Natural killer cell (primary cell): ENCODE measurements at regions not wholly inside any gene's neighbourhood (a gene's known extent, or its start where the extent isn't known, plus 50 kb on each side); places are given as distances from the start of the nearest gene placed in this dataset.

Source experiments
- ATAC-seq, 3 donors: fragments of 150-1000 bp in 2 of 3; fragments of 200-7000 bp in 1 of 3; cut with Tn5 transposase; 1 replicate in 1 of 3; 2 replicates in 2 of 3; pipeline ENCODE4 v1.10.0; 2021; ENCODE audit warnings: mild to moderate bottlenecking in 2 of 3, moderate library complexity in 2 of 3
- DNase-seq, 2 donors: peaks; one replicate each; pipeline versions ENCODE4 v3.0.0 to v3.0.0-alpha.2; 2013 to 2021; ENCODE audit warnings: mixed read lengths in 1 of 2
- H3K27ac ChIP-seq: one replicate; pipeline ENCODE4 v1.5.1; 2013; ENCODE audit warnings: mild to moderate bottlenecking, low read length
- H3K27me3 ChIP-seq: one replicate; pipeline ENCODE4 v1.6.1; 2013; ENCODE audit warnings: low read length; ENCODE audit not compliant: control insufficient read depth, insufficient read depth
- H3K36me3 ChIP-seq: one replicate; pipeline ENCODE4 v1.6.1; 2013; ENCODE audit warnings: low read length; ENCODE audit not compliant: control insufficient read depth, insufficient read depth
- H3K4me1 ChIP-seq: one replicate; pipeline ENCODE4 v1.6.1; 2013; ENCODE audit warnings: low read length; ENCODE audit not compliant: control insufficient read depth, insufficient read depth
- H3K4me3 ChIP-seq: one replicate; pipeline ENCODE4 v1.5.1; 2013; ENCODE audit warnings: low read length
- H3K9me3 ChIP-seq: one replicate; pipeline ENCODE4 v1.6.1; 2013; ENCODE audit warnings: low read length; ENCODE audit not compliant: control insufficient read depth, insufficient read depth
- H3K27ac Mint-ChIP-seq, 2 donors: one replicate each; pipeline ENCODE4 v1.8.0; 2022; ENCODE audit warnings: mild to moderate bottlenecking in 2 of 2, mixed read lengths in 2 of 2, moderate library complexity in 1 of 2
- H3K27me3 Mint-ChIP-seq, 2 donors: one replicate each; pipeline ENCODE4 v1.8.0; 2022; ENCODE audit warnings: low read depth in 2 of 2, mixed read lengths in 2 of 2
- H3K36me3 Mint-ChIP-seq: one replicate; pipeline ENCODE4 v1.8.0; 2022; ENCODE audit warnings: mixed read lengths
- H3K4me1 Mint-ChIP-seq, 2 donors: one replicate each; pipeline ENCODE4 v1.8.0; 2022; ENCODE audit warnings: mixed read lengths in 2 of 2
- H3K4me3 Mint-ChIP-seq: one replicate; pipeline ENCODE4 v1.8.0; 2022; ENCODE audit warnings: mild to moderate bottlenecking, moderate library complexity, mixed read lengths
- H3K9me3 Mint-ChIP-seq, 2 donors: one replicate each; pipeline ENCODE4 v1.8.0; 2022; ENCODE audit warnings: mixed read lengths in 2 of 2
- WGBS: methylation state at CpG from one replicate; pipeline ENCODE4 v1.1.7; 2013; ENCODE audit warnings: missing lambda C conversion rate; ENCODE audit not compliant: insufficient coverage; 5-methylcytosine and 5-hydroxymethylcytosine counted together
- intact Hi-C: fragments of 100-400 bp; cut with micrococcal nuclease; formaldehyde crosslinking; loops from one replicate; pipeline ENCODE4 v1.14.2; 2022
- TF ChIP-seq, protein P1 (sequence below): fragments of 200-600 bp; IDR thresholded peaks from one replicate; pipeline ENCODE4 v1.8.0; 2022; ENCODE audit warnings: antibody characterized with exemption

GRCh38 chr18:46400449-46400848 is 256.6 kb downstream of the LOXHD1 start:
- ATAC-seq: no peak
- no peak for DNase-seq
- peaks cover 9 to 10% of the 10 kb centered on the region in 2 donors for H3K9me3 Mint-ChIP-seq
- Histone ChIP-seq H3K9me3 (peaks cover 17% of the 10 kb centered on the region), H3K4me3 (no peak overlapping the region), H3K27ac (no peak overlapping the region), H3K36me3 (no peaks in the 10 kb centered on the region), H3K27me3 (no peaks in the 10 kb centered on the region), H3K4me1 (peaks cover 75% of the 10 kb centered on the region)
- H3K36me3 Mint-ChIP-seq: no peaks in the 10 kb centered on the region
- TF ChIP-seq, protein P1, sequence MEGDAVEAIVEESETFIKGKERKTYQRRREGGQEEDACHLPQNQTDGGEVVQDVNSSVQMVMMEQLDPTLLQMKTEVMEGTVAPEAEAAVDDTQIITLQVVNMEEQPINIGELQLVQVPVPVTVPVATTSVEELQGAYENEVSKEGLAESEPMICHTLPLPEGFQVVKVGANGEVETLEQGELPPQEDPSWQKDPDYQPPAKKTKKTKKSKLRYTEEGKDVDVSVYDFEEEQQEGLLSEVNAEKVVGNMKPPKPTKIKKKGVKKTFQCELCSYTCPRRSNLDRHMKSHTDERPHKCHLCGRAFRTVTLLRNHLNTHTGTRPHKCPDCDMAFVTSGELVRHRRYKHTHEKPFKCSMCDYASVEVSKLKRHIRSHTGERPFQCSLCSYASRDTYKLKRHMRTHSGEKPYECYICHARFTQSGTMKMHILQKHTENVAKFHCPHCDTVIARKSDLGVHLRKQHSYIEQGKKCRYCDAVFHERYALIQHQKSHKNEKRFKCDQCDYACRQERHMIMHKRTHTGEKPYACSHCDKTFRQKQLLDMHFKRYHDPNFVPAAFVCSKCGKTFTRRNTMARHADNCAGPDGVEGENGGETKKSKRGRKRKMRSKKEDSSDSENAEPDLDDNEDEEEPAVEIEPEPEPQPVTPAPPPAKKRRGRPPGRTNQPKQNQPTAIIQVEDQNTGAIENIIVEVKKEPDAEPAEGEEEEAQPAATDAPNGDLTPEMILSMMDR: no peak
- no peak overlapping the region for H3K4me3 Mint-ChIP-seq
- H3K27ac Mint-ChIP-seq: peak overlapping the region; percentile 83 to 95
- no peaks in the 10 kb centered on the region for H3K27me3 Mint-ChIP-seq
- 55% methylated on average over 8 of the region's 8 CpGs for WGBS
- peaks cover 96 to 99% of the 10 kb centered on the region in 2 donors for H3K4me1 Mint-ChIP-seq
- intact Hi-C loops: no loop called here

DNA sequence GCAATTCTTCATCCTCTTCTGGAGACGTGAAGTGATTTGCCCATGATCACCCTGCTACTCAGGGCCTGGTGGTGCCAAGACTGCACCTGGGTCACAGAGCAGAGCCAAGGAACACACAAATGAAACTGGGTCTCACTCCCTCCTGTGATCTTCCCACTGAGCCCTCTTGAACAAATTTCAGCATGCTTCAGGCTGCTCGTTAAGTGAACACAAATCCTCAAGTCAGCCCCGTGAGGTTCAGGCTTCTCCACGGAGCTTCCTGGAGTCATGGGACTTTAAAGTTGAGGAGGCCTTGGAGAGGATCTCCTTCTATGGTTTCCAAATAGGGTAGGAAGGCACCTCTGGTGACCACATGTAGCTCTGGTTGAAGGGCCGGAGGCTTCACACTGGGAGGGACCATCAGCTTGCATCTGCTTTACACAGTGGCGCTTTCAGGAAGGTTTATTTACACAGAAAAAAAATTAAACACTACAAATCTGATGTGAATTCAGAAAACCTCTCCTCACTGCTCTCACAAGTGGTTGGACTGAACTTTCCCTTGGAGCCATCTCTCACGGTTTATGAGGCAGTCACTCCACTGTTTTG is 255.4 kb downstream of the LOXHD1 start:
- no peaks in the 10 kb centered on the region for H3K27me3 ChIP-seq
- 72% methylated on average over 6 of the region's 7 CpGs for whole genome bisulfite sequencing
- H3K27ac Mint-ChIP-seq: peak overlapping the region; percentile 83 to 95
- H3K27me3 Mint-ChIP-seq: no peaks in the 10 kb centered on the region
- peak overlapping the region; percentile 4 for H3K27ac ChIP-seq
- H3K4me1 Mint-ChIP-seq: peaks cover 96 to 99% of the 10 kb centered on the region in 2 donors
- H3K4me3 Mint-ChIP-seq: no peak overlapping the region
- H3K4me3 ChIP-seq: no peak overlapping the region
- no peaks in the 10 kb centered on the region for H3K36me3 ChIP-seq
- TF ChIP-seq, protein P1: no peak
- intact Hi-C loops: no loop called here
- ATAC-seq (no peak), DNase-seq (no peak)
- no peaks in the 10 kb centered on the region for H3K36me3 Mint-ChIP-seq
- H3K4me1 ChIP-seq: peaks cover 72% of the 10 kb centered on the region
- peaks cover 9 to 10% of the 10 kb centered on the region in 2 donors for H3K9me3 Mint-ChIP-seq
- H3K9me3 ChIP-seq: peaks cover 17% of the 10 kb centered on the region

- DNase-seq: no peak
These were observed 254.6 kb downstream of the LOXHD1 start for GRCh38 chr18:46402396-46402795.

More at GRCh38 chr18:46402396-46402795, 254.6 kb downstream of the LOXHD1 start:
- peaks cover 70% of the 10 kb centered on the region for H3K4me1 ChIP-seq
- no peak for ATAC-seq
- Mint-ChIP-seq H3K4me3 (no peak overlapping the region), H3K27ac (peak overlapping the region; percentile 83 to 95), H3K9me3 (peaks cover 6% of the 10 kb centered on the region in 2 donors), H3K36me3 (no peaks in the 10 kb centered on the region), H3K4me1 (peaks cover 96 to 98% of the 10 kb centered on the region in 2 donors), H3K27me3 (no peaks in the 10 kb centered on the region)
- no peaks in the 10 kb centered on the region for H3K27me3 ChIP-seq
- no peak overlapping the region for H3K4me3 ChIP-seq
- H3K36me3 ChIP-seq: no peaks in the 10 kb centered on the region
- no peak overlapping the region for H3K27ac ChIP-seq
- TF ChIP-seq, protein P1: no peak
- intact Hi-C loops: no loop called here
- peaks cover 11% of the 10 kb centered on the region for H3K9me3 ChIP-seq
- WGBS: 70% methylated on average over 4 of the region's 4 CpGs
